Thoracic aorta (tissue), 2 donors: ENCODE measurements at regions not wholly inside any gene's neighbourhood (a gene's known extent, or its start where the extent isn't known, plus 50 kb on each side); places are given as distances from the start of the nearest gene placed in this dataset.

Experiments used
- ATAC-seq: fragments of 150-250 bp; one replicate; pipeline ENCODE4 v1.8.0; 2017; ENCODE audit warnings: low read depth; ENCODE audit not compliant: insufficient number of reproducible peaks, low FRiP score
- DNase-seq: peaks from one replicate; pipeline ENCODE4 v3.0.0-alpha.2; 2020; ENCODE audit warnings: low spot score
- H3K27ac ChIP-seq, 2 donors: fragments of 200-600 bp; sonication (generic); 1 replicate in 1 of 2; 2 replicates in 1 of 2; pipeline ENCODE4 v1.5.1; 2016; ENCODE audit warnings: mild to moderate bottlenecking in 2 of 2, moderate library complexity in 2 of 2
- H3K27me3 ChIP-seq: fragments of 200-600 bp; sonication (generic); replicated peaks from 2 replicates; pipeline ENCODE4 v1.6.0; 2016; ENCODE audit warnings: mild to moderate bottlenecking; ENCODE audit not compliant: insufficient read depth
- H3K36me3 ChIP-seq: fragments of 200-600 bp; sonication (generic); one replicate; pipeline ENCODE4 v1.5.1; 2016
- H3K4me1 ChIP-seq, 2 donors: fragments of 200-600 bp; sonication (generic); 1 replicate in 1 of 2; 2 replicates in 1 of 2; pipeline versions ENCODE4 v1.5.1 to v1.6.0; 2016; ENCODE audit warnings: low read depth in 2 of 2, mild to moderate bottlenecking in 1 of 2; ENCODE audit not compliant: control insufficient read depth in 1 of 2
- H3K4me3 ChIP-seq: fragments of 200-600 bp; sonication (generic); 2 replicates; pipeline ENCODE4 v1.5.1; 2016; ENCODE audit warnings: mild to moderate bottlenecking
- H3K9me3 ChIP-seq: fragments of 200-600 bp; sonication (generic); 2 replicates; pipeline ENCODE4 v1.5.1; 2016
- TF ChIP-seq, protein P1 (sequence below): fragments of 200-600 bp; sonication (generic); IDR thresholded peaks from one replicate; pipeline ENCODE4 v1.5.1; 2019; ENCODE audit warnings: antibody characterized with exemption

DNA sequence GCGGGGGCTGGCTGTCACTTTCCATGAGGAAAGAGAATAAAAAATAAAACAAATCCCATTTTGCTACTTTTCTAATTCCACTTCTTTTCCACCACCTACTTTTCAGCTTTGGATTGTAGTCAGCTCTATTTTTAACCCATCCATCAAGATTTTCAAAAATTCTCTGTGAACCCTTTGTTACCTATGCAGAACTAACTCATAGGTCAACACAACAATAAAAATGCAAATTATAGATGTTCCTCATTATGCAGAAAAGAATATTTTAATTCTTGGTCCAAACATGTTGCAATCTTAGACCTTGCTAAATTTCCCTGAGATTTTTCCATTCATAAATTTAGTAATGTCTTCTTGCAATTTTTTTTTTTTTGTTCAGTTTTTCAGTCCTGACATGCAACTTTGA lies 454.5 kb downstream of the ADAMTS20 start:
- Histone ChIP-seq H3K36me3 (no peaks in the 10 kb centered on the region), H3K4me1 (no peaks in the 10 kb centered on the region), H3K4me3 (no peak overlapping the region), H3K27ac (no peak overlapping the region), H3K27me3 (no peaks in the 10 kb centered on the region), H3K9me3 (no peaks in the 10 kb centered on the region)
- no peak for ATAC-seq
- TF ChIP-seq, protein P1, sequence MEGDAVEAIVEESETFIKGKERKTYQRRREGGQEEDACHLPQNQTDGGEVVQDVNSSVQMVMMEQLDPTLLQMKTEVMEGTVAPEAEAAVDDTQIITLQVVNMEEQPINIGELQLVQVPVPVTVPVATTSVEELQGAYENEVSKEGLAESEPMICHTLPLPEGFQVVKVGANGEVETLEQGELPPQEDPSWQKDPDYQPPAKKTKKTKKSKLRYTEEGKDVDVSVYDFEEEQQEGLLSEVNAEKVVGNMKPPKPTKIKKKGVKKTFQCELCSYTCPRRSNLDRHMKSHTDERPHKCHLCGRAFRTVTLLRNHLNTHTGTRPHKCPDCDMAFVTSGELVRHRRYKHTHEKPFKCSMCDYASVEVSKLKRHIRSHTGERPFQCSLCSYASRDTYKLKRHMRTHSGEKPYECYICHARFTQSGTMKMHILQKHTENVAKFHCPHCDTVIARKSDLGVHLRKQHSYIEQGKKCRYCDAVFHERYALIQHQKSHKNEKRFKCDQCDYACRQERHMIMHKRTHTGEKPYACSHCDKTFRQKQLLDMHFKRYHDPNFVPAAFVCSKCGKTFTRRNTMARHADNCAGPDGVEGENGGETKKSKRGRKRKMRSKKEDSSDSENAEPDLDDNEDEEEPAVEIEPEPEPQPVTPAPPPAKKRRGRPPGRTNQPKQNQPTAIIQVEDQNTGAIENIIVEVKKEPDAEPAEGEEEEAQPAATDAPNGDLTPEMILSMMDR, result no peak
- DNase-seq, result no peak

- no peak overlapping the region for H3K27ac ChIP-seq
- H3K36me3 ChIP-seq, result no peaks in the 10 kb centered on the region
- H3K9me3 ChIP-seq, result no peaks in the 10 kb centered on the region
- TF ChIP-seq, protein P1, result no peak
- ATAC-seq, result no peak
- H3K4me3 ChIP-seq, result no peak overlapping the region
- no peak for DNase-seq
- no peaks in the 10 kb centered on the region for H3K4me1 ChIP-seq
- no peaks in the 10 kb centered on the region for H3K27me3 ChIP-seq
Measured at GRCh38 chr12:43095669-43096280, 456.2 kb downstream of the ADAMTS20 start.

DNA sequence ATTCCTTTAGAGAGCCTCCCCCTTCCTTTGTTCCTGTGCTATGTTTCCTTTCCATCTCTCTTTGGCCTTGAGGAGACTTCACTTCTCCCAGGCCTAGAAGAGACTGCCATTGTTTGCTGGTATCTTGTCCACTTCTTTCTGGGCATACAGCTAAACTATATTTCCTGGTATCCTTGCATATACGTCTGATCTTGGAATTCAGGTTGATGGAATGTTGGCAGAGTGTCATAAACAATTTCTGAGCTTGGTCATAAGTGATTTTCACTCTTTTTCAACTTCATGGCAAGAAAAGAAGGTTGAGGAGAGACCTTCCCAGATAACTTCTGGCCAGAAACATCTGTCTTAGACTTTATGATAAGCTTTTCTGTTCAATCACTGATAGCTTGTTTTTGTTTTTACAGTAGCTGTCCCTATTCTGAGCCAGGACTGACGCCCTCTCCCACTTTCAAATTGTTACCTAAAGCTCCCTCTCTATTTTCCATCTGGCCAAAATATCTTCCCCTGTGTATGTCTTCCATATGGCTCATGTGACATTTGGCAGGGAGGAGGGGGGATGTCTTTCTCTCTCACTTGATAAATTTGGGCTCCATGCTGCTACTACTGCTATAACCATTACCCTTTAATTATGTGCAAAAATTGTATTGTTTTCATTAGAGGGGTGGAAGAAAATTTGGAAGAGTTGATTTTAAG lies 457.0 kb downstream of the ADAMTS20 start:
- TF ChIP-seq, protein P1, result no peak
- no peaks in the 10 kb centered on the region for H3K9me3 ChIP-seq
- ATAC-seq (no peak), DNase-seq (no peak)
- no peaks in the 10 kb centered on the region for H3K4me1 ChIP-seq
- no peak overlapping the region for H3K27ac ChIP-seq
- no peaks in the 10 kb centered on the region for H3K36me3 ChIP-seq
- no peak overlapping the region for H3K4me3 ChIP-seq
- H3K27me3 ChIP-seq, result no peaks in the 10 kb centered on the region

DNA sequence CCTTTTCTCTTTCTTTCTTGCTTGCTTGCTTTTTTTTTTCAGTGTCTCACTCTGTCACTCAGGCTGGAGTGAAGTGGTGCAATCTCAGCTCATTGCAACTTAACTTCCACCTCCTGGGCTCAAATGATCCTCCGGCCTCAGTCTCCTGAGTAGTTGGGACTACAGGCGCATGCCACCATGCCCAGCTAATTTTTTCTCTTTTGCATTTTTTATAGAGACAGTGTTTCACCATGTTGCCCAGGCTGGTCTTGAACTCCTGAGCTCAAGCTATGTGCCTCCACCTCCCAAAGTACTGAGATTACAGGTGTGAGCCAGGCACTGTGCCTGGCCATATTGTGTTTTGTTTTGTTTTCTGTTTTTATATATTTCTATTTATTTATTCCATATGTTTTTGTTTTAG lies 461.0 kb downstream of the ADAMTS20 start:
- no peak overlapping the region for H3K4me3 ChIP-seq
- no peaks in the 10 kb centered on the region for H3K27me3 ChIP-seq
- H3K9me3 ChIP-seq, result no peaks in the 10 kb centered on the region
- ATAC-seq (no peak), DNase-seq (no peak)
- H3K36me3 ChIP-seq, result no peaks in the 10 kb centered on the region
- TF ChIP-seq, protein P1, result no peak
- H3K4me1 ChIP-seq, result no peaks in the 10 kb centered on the region
- no peak overlapping the region for H3K27ac ChIP-seq

GRCh38 chr12:43087195-43088091 lies 464.6 kb downstream of the ADAMTS20 start:
- no peak overlapping the region for H3K27ac ChIP-seq
- H3K27me3 ChIP-seq, result no peaks in the 10 kb centered on the region
- H3K4me1 ChIP-seq, result no peaks in the 10 kb centered on the region
- ATAC-seq (no peak), DNase-seq (no peak)
- H3K9me3 ChIP-seq, result peaks cover 3% of the 10 kb centered on the region
- H3K36me3 ChIP-seq, result no peaks in the 10 kb centered on the region
- TF ChIP-seq, protein P1, result no peak
- H3K4me3 ChIP-seq, result no peak overlapping the region
